HG03039 (cell line): ENCODE measurements at regions not wholly inside any gene's neighbourhood (a gene's known extent, or its start where the extent isn't known, plus 50 kb on each side); places are given as distances from the start of the nearest gene placed in this dataset.
"Not testable (repeated sequence)": the region's sequence is repeated elsewhere in the genome, so short reads cannot be mapped to it uniquely, and the experiment has no call there.

ENCODE experiments used
- ATAC-seq: cut with Tn5 transposase; IDR thresholded peaks from one replicate; pipeline ENCODE4 v1.9.1; 2021; ENCODE audit warnings: mild to moderate bottlenecking, moderate library complexity; ENCODE audit not compliant: unreplicated experiment

DNA sequence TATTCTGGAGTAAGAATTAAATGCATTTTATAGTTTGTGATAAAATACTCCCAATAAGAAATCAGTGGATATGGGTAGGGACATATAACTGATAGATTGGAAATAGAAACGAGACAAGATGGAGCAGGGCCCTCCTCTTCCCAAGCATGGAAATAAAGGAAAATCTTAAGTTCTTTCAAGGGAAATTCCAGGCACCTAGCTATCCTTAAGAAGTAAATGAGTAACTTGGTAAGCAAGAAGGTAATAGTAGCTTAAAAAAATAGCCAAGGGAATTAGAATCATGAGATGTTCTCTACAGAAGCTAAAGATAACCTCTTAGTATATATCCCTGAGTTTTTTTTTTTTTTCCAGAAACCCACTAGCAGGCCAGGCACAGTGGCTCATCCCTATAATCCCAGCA is 105.5 kb upstream of the FAM3C start:
- ATAC-seq, result no peak

DNA sequence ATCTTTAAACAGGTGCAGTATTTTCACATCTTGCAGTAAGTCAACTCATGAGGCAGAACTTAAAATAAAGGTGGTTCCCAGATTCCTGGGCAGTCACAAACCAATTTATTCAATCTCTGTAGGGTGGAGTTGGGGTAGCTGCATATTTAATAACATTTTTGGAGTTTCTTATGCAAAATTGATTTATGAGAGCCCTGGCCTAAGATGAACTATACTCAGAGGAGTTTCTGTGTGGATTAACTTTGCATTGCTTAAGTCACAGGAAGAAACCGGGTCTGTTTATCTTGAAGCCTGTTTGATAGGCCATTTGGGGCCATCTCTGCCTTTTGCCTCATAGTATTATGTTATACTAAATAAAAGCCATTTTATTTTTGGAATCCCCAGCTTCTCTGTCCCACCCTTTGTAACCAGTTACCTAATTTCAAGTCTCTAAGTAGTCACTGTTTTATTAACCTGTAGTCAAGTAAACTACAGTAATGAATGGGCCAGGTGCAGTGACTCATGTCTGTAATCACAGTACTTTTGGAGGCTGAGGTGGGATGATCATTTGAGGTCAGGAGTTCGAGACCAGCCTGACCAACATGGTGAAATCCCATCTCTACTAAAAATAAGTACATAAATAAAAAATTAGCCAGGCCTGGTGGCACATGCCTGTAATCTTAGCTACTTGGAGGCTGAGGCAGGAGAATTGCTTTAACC is 104.4 kb upstream of the FAM3C start:
- no peak for ATAC-seq

DNA sequence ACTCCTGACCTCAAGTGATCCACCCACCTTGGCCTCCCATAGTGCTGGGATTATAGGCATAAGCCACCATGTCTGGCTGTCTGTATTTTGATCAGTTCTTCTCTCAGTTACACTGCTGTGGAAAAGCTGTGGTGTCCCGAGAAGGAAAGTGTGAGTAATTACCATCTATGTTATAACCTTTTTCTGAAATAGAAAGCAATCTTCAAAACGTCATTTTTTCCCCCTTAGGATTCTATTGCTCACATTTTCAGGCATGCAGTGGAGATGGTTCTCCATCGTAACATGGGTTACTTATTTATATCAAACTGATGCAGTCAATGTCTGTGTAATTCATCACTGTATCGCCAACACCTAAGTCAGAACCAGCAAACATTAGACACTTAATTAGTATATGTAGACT is 103.5 kb upstream of the FAM3C start:
- no peak for ATAC-seq

DNA sequence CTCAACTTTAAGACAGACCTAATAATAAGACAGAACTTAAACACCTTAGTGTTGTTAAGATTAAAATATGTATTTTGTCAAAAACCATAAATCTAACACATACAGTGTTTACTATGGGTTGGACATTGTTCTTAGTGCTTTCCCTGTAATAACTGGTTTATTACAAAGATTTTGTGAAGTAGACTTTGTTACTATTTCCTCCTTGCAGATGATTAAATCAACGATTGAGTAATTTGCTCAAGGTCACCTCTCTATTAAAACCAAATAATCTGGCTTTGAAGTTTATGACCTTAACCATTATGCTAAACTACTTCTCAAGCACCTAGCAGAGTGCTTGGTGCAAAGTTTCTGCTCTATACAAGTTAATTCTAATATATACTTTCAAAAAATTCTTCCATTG is 102.7 kb upstream of the FAM3C start:
- ATAC-seq, result no peak

DNA sequence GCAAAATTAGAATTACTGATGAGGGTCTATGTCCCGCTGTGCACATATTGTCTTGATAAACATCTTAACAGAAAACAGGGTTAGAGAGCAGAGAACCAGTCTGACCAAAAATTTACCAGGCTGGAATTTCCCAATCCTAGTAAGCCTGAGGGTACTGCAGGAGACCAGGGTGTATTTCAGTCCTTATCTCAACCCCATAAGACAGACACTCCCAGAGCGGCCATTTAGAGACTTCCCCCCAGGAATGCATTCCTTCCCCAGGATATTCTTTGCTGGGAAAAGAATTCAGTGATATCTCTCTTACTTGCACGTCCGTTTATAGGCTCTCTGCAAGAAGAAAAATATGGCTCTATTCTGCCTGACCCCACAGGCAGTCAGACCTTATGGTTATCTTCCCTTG is 101.4 kb upstream of the FAM3C start:
- ATAC-seq, result not testable (repeated sequence)

DNA sequence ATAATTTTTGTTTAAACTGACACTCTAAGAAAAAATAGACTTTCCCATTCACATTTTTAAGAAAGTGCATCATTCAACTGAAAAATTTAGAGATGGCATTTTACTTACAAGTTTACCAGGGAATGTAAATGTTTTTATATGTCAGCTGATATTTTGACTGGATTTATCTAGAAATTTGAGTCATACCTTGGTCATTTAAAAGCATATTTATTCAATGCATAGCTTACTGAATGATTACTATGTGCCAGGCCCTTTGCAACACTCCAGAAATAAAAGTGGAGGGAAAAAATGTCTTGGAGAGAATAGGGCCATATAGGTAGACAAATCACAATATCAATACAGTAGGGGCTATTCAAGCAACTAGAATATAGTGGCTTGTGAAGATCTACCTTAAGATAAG is 98.4 kb upstream of the FAM3C start:
- no peak for ATAC-seq

DNA sequence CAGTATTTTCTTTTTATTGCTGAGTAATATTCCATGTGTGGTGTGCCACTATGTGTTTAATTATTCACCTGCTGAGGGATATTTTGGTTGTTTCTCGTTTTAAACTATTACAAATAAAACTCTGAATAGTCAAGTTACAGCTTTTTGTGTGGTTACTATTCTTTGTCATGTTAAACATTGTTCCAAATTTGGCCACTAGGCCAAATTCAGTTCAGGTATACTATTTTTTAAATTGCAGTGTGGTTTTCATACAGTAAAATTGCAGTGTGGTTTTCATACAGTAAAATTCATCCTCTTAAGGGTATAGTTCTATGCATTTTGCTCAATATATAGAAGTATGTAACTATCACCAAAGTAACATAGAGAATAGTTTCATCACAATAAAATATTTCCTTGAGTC is 97.4 kb upstream of the FAM3C start:
- ATAC-seq, result no peak

DNA sequence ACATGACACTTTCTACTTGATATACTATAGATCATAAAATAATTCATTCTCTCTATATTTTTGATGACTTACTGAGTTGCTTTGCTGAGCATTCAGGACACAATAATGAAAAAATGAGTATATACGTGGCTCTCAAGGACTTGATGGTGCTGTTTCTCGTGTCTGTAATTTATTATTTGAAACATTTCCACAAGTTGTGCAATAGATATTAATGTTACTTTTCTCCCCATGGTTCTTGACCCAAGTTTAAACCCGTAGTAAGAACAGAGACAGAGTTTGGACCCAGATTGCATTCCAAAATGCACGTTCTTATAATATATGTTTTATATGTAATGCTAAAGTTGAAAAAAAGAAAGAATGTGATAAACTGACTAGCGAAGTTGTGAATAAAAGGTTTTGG is 94.2 kb upstream of the FAM3C start:
- no peak for ATAC-seq

DNA sequence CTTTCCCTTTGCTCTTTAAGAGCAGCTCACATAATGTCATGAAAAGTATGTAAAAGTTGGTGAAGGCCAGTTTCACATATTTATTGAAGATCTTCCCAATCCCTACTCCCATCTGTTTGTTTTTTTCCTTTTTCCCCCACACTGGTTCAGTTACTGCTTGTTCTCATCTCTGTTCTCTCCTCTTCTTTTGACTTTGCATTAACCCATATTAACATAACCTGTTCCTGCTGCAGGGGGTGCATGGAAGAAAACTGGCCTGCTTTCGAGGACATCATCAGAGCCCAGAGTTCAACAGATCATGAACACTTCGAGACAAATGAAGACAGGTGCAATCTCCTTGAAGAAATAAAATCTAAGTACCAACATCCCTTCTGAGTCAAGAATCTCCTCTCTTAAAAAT is 93.3 kb upstream of the FAM3C start:
- no peak for ATAC-seq

DNA sequence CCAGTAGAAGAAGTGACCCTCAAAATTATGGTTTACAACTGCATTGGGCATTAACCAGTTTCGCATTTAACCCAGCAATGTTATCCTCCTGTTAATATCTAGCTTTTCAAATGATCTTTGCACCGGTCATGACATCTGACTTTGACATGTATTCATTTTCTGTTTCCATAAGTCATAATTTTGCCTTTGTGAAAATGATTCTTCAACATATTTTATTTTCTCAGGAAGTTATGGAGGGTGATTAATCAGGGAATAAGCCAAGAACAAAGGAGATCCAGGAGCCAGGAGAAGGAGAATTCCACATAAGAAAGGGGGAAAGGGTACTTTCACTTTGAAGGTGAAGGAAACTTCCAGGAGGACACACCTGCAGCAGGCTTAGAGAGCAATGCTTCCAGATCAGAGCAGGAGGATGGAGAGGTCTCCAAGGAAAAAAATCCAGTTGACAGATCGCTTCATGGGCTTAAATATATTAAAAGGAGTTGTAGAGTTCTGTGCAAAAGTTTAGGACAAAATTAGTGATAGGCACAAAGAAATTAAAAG is 92.1 kb upstream of the FAM3C start:
- no peak for ATAC-seq

DNA sequence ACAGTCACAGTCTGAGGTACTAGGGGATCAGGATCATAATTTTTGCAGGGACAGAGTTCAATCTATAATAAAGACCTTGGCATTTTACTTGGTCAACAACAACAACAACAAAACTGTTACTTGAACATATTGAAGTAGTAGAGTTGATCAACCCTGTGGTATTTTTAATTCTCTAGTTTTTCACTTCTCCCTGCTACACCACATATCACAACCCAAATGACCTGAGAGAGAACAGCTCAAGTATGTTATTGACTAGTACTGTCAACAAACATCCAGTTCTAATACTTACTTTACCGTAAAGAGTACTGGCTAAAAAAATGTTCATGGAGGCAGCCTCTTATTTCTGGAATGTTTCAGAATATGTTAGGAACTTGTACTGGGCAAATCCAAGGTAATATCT is 90.5 kb upstream of the FAM3C start:
- ATAC-seq, result no peak

DNA sequence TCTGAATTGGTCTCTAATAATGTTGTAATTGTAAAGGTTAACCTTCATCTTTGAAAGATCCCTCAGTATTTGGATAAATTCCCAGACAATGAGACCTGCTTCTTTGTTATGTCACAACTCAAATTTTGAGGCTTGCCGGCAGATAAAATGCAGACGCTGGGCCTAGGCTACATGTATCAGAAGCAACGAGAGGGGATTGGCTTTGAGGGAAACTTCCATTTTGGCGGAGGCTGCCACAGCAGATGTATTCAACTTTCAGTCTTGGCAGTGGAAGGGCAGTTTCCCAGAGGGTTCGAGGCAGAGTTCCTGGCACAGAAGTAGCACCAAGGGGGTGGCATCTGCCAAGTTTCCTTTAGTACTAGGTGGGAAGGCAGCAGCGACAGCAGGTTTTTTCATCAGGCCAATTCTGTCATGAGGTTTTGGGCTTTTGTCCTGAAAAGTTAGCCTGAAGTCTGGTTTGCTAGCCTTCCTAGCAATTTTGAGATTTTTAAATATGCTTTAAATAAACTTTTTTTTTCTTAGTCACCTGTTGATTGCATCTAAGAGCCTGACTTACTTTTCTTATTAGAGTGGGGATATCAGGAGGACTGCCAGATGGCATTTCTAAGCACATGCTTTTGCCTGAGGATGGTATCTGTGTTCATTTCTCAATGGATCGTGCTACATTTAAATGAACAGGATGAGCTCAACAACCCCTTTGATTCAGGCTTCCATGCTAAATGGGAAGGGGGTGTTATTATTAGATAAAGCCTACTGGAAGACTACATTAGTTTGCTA is 89.5 kb upstream of the FAM3C start:
- ATAC-seq, result no peak

DNA sequence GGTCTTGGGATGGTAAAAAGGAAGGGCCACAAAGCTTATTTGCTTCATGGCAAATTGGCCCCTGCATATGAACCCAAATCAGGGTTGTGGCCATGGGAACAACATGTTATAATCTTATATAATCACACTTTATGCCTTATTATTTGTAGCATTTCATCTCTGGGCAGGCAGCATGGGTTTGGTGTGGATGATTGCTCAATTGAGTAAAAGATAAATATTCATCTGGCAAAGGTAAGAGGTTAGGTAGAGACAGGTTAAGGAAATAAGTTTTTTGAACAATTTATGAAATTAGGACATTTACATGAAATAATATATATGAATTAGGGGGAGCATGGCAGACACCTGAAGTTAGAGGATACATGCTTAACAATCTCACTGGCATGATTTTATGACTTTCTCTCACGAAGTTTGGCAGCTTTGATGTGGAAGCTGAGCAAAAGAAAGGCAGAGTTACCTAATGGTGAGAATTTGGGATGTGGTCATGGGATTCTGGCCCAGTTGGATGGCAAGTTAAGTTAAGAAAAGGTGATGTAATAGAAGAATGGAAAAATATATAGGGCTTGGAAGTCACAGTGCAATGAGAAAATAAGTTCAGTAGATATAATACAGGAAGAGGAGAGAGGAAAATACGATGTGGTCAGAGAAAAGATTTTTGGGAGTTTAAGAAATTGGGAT is 88.1 kb upstream of the FAM3C start:
- ATAC-seq, result no peak

DNA sequence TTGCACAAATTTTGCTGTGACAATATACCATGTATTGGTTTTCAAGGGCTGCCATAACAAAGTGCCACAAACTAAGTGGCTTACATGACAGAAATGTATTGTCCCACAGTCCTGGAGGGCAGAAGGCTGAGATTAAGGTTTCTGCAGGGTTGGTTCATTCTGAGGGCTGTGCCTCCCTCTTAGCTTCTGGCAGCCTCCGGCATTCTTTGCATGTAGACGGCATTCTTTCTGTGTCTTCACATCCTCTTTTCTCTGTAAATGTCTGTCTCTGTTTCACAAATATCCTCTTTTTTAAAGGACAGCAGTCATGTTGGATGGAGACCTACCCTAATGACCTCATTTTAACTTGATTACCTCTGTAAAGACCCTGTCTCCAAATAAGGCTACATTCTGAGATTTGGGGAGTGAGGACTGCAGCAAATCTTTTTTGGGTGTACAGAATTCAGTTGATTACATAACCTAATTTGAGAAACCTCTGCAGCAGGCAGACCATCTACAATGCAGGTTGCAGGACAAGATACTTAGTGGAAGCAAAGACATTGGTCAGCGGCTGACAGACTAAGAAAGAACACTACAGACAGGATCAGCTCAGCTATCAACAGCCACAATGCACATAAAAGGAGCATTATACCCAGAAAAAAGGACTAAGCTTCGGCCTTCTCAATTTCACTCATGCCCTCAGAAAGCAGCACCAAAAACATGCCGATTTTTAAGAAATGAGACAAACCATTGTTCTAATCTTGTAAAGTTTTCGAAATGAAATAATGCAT is 84.6 kb upstream of the FAM3C start:
- no peak for ATAC-seq

DNA sequence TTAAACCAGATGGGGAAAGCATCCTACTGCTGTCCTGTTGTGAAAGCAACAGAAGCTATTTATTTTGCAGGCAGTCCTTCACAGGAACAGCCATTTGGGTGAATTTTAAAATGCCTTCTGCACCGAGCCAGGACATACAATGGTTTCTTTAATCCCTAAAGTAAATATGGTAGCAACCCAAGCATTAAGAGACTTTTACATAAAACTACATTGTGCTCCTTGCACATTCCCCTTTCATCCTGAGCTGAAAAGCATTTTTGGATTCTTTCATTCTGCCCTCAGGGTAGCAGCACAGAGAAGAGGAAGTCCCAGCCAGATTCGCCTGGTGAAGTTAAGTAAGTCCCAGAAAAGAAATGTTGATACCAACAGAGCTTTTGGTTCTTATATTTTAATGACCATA is 84.0 kb upstream of the FAM3C start:
- no peak for ATAC-seq

DNA sequence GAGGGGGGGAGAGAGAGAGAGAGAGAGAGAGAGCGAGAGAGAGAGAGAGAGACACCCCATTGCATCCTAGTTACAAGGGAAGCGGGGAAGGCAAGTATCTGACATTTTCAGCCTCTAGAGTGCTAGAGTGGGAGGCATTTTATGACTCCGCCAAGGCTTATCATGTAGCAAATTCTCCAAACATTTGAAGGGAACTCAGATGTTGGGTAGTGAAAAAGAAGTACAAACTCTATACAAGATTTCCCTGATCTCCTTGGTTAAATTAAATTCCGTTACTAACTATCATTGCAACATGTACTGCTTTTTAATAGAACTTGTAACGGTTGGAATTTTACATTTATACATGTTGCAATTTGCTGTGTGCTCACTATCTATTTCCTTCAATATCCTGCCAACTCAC is 83.4 kb upstream of the FAM3C start:
- ATAC-seq, result no peak

DNA sequence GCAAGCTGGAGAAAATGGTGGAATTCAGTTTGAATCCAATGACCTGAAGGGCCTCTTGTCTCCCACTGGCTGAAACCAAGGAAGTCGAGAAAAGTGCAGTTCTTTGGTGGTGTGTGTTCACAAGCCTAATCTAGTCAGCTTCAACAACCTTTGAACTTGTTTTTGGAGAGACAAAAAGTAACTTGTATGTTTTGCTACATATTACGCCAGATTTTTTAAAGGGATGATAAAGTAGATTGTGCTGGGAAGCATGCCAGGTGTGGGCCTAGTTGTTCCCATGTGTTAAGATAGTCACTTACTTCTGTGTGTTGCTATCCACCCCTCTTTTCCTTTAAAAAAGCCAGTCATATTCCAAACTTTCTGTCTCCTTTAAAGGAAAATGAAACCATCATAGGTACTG is 79.7 kb upstream of the FAM3C start:
- ATAC-seq, result no peak

DNA sequence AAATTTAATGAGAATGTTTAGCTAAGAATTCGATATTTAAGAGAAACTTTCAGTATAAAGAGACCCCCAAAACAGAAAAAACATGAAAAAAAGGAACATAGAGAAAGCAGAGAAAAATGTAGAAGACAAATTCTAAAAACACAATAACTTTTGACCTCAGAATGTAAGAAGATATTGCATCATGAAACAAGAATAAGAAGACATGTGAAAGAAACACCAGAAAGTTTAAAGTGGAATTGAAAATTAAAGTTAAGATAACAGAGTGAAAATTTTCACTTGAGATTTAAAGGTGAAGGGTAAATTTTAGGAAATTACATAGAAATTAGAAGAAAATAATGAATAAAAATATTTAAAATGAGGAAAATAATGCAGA is 78.2 kb upstream of the FAM3C start:
- no peak for ATAC-seq

DNA sequence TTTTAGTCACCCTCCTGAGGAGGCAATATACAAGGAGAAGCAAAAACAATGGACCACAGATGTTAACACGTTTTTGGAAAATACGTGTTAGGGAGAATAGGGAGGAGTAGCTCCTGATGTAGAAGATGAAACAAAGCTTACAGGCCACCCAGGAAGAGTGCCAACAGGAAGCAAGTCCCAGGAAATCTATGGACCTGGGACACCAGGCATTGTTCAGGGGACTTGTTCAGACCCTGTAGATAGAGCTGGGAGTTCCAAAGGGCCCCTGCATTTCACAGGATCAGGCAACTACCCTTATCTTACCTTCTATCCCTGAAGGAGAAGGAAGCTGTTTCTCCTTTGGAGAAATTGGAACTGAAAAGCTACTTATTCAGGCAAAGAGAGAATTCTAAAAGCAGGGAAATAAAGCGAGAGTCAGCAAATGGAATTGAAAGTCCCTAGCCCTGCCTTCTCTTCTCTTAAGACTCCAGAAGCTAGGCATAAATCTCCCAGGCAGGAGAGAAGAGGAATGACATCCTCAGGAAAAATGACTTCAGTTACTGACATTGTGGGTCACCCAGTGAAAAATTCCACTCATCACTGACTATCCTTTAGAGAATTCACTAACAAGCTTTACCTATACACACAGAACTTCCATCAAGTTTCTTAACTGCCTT is 77.7 kb upstream of the FAM3C start:
- no peak for ATAC-seq

DNA sequence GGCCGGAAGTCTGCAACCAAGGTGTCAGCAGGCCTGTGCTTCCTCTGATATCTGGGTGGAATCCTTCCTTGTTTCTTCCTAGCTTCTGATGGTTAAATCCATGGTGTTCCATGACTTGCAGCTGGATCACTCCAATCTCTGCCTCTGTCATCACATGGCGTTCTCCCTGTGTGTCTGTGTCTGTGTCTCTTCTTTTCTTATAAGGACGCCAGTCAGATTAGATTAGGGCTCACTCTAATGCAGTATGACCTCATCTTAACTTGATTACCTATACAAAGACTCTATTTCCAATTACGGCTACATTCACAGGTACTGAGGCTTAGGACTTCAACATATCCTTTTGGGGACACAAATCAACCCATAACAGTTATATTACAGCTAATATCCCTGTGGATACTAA is 70.3 kb upstream of the FAM3C start:
- no peak for ATAC-seq

DNA sequence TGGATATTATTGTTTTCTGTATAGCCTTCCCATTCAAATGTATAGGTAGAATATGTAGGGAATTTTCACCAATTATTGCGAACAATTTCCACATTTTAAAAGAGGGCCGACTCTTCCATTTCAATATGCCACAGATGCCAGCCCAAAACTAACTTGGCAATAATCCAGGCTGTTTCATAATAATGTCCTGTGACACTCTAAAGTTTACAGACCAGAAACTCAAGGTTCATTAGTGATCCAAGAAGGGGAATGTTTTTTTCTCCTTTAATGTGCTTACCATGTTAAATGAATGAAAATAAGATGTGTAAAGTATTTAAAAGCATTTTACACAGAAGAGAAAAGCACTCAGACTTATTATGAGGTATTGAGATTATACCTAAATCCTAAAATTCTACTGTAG is 63.0 kb upstream of the FAM3C start:
- no peak for ATAC-seq
